ENCODE measurements at regions not wholly inside any gene's neighbourhood (a gene's known extent, or its start where the extent isn't known, plus 50 kb on each side); places are given as distances from the start of the nearest gene placed in this dataset.

- CTCF ChIA-PET: no interaction called here
- no peak for TF ChIP-seq CTCF (conservative IDR thresholded peaks at IDR 0.05)
- no peak for TF ChIP-seq EZH2 (IDR thresholded peaks at IDR 0.05; ENCODE audit: low read depth)
Observed at GRCh38 chr4:14399848-14400247, 602.4 kb upstream of the CPEB2 start.

GRCh38 chr4:14400307-14400706, 602.0 kb upstream of the CPEB2 start:
- Histone ChIP-seq H3K36me3 (ENCODE audit: low read depth) (no peaks in the 10 kb centered on the region), H3K4me3 (no peak overlapping the region), H3K4me2 (no peak overlapping the region), H3K27ac (no peak overlapping the region), H3K9me3 (ENCODE audit: insufficient read depth, low read depth) (no peaks in the 10 kb centered on the region), H3K27me3 (ENCODE audit: insufficient read depth, low read depth) (no peaks in the 10 kb centered on the region), H3K9me2 (ENCODE audit: insufficient read depth) (no peaks in the 10 kb centered on the region), H3K4me1 (replicated peaks; ENCODE audit: insufficient read depth) (no peaks in the 10 kb centered on the region), H2AFZ (no peak overlapping the region), H3F3A (ENCODE audit: insufficient read depth, low read depth) (no peaks in the 10 kb centered on the region), H4K20me1 (ENCODE audit: insufficient read depth) (no peaks in the 10 kb centered on the region), H3K79me2 (ENCODE audit: low read depth) (no peaks in the 10 kb centered on the region)
- CTCF ChIA-PET: no interaction called here
- intact Hi-C loops (cut with micrococcal nuclease; ENCODE audit: unreplicated experiment): no loop called here
- TF ChIP-seq CTCF (conservative IDR thresholded peaks at IDR 0.05) (no peak), EZH2 (IDR thresholded peaks at IDR 0.05; ENCODE audit: low read depth) (no peak)
- POLR2A ChIA-PET (ENCODE audit: unreplicated experiment): no interaction called here
- DNase-seq: no peak
- no TSS peak for BruUV-seq (replicated peaks)

More at GRCh38 chr4:14399848-14400247, 602.4 kb upstream of the CPEB2 start:
- Histone ChIP-seq H3K4me3 (no peak overlapping the region), H3F3A (ENCODE audit: insufficient read depth, low read depth) (no peaks in the 10 kb centered on the region), H3K27ac (no peak overlapping the region), H3K27me3 (ENCODE audit: insufficient read depth, low read depth) (no peaks in the 10 kb centered on the region), H3K36me3 (ENCODE audit: low read depth) (no peaks in the 10 kb centered on the region), H3K9me2 (ENCODE audit: insufficient read depth) (no peaks in the 10 kb centered on the region), H3K4me2 (no peak overlapping the region), H2AFZ (no peak overlapping the region), H3K4me1 (replicated peaks; ENCODE audit: insufficient read depth) (no peaks in the 10 kb centered on the region), H3K9me3 (ENCODE audit: insufficient read depth, low read depth) (no peaks in the 10 kb centered on the region), H4K20me1 (ENCODE audit: insufficient read depth) (no peaks in the 10 kb centered on the region), H3K79me2 (ENCODE audit: low read depth) (no peaks in the 10 kb centered on the region)
- intact Hi-C loops (cut with micrococcal nuclease; ENCODE audit: unreplicated experiment): no loop called here
- no TSS peak for BruUV-seq (replicated peaks)
- no peak for DNase-seq
- POLR2A ChIA-PET (ENCODE audit: unreplicated experiment): no interaction called here

- Histone ChIP-seq H3K79me2 (ENCODE audit: low read depth) (no peaks in the 10 kb centered on the region), H3K36me3 (ENCODE audit: low read depth) (no peaks in the 10 kb centered on the region), H3K4me1 (replicated peaks; ENCODE audit: insufficient read depth) (no peaks in the 10 kb centered on the region), H3K9me3 (ENCODE audit: insufficient read depth, low read depth) (no peaks in the 10 kb centered on the region), H3K27me3 (ENCODE audit: insufficient read depth, low read depth) (no peaks in the 10 kb centered on the region), H3F3A (ENCODE audit: insufficient read depth, low read depth) (no peaks in the 10 kb centered on the region), H3K4me2 (no peak overlapping the region), H3K27ac (no peak overlapping the region), H2AFZ (no peak overlapping the region), H4K20me1 (ENCODE audit: insufficient read depth) (no peaks in the 10 kb centered on the region), H3K9me2 (ENCODE audit: insufficient read depth) (no peaks in the 10 kb centered on the region), H3K4me3 (no peak overlapping the region)
- CTCF ChIA-PET: no interaction called here
- intact Hi-C loops (cut with micrococcal nuclease; ENCODE audit: unreplicated experiment): no loop called here
- TF ChIP-seq EZH2 (IDR thresholded peaks at IDR 0.05; ENCODE audit: low read depth) (no peak), CTCF (conservative IDR thresholded peaks at IDR 0.05) (no peak)
- BruUV-seq (replicated peaks): no TSS peak
- POLR2A ChIA-PET (ENCODE audit: unreplicated experiment): no interaction called here
- DNase-seq: no peak
Observed at GRCh38 chr4:14403132-14403531, 599.1 kb upstream of the CPEB2 start.
